NCI-H82 (cell line): ENCODE measurements at regions not wholly inside any gene's neighbourhood (a gene's known extent, or its start where the extent isn't known, plus 50 kb on each side); places are given as distances from the start of the nearest gene placed in this dataset.

Experiments
- DNase-seq: peaks from one replicate; lab custom pipeline; 2025; lab: John Stamatoyannopoulos, UW

GRCh38 chrX:67872958-67873357, 329.1 kb downstream of the AR start:
- no peak for DNase-seq

GRCh38 chrX:67892401-67892800, 348.6 kb downstream of the AR start:
- no peak for DNase-seq

DNA sequence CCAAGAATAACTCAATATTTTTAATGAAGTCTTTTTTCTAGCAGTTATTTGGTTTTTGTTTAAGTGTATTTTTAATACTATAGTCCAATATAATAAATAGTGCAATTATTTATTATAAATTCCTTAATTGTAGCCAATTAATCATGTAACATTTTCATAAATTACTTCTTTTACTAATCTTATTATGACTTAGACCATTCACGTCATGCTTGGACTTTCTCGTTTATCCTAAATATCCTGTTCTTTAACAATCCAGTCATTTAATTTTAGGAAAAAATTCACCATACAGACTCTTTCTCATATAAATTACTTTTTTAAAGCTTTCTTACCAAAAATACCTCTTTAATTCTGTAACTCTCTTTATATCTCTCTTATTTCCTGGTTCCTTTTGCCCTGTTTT, 350.1 kb downstream of the AR start:
- DNase-seq: peak; percentile 5

- no peak for DNase-seq
Observed at GRCh38 chrX:67917421-67918010, 373.7 kb downstream of the AR start.

- DNase-seq: no peak
Observed at GRCh38 chrX:67922966-67923365, 379.1 kb downstream of the AR start.

- DNase-seq: no peak
Observed at GRCh38 chrX:67939270-67939669, 395.4 kb downstream of the AR start.

DNA sequence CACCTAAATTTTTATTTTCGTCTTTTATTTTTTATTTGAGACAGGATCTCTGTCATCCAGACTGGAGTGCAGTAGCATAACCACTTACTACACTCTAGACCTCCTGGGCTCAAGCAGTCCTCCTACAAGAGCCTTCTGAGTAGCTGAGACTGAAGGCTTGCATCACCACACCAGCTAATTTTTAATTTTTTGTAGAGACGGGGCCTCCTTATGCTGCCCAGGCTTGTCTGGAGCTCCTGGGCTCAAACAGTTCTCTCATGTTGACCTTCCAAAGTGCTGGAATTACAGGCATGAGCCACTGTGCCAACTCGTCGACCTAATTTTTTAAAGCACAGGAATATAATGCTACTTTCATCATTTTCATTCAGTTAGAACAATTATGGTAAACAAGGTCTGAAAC, 405.4 kb downstream of the AR start:
- DNase-seq: no peak

- DNase-seq: no peak
Observed at GRCh38 chrX:67953658-67954057, 409.8 kb downstream of the AR start.

DNA sequence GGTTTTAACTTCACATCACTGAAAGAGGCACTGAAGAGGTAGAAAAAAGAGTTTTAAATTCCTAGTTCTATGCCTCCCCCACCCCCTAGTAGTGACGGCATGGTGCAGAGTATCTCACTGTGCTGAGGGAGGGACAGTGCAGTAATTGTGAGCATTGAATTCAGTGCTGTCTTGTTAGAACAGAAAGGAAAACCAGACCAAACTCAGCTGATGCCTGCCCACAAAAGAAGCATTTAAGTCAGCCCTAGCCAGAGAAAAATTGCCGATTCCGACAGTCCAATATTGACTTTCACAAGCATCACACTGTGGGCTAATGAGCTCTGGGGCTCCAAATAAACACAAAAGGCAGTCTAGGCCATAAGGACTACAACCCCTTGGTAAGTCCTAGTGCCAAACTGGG, 417.7 kb downstream of the AR start:
- DNase-seq: no peak
